ENCODE measurements at regions not wholly inside any gene's neighbourhood (a gene's known extent, or its start where the extent isn't known, plus 50 kb on each side); places are given as distances from the start of the nearest gene placed in this dataset.

GRCh38 chr3:80192936-80193335 lies 425.1 kb upstream of the ROBO1 start:
- H3K4me1 ChIP-seq (replicated peaks) = peaks cover 16% of the 10 kb centered on the region
- no peak overlapping the region for H3K4me3 ChIP-seq
- H3K36me3 ChIP-seq = no peaks in the 10 kb centered on the region
- no peak overlapping the region for H3K27ac ChIP-seq
- H3K27me3 ChIP-seq (replicated peaks) = no peaks in the 10 kb centered on the region
- H3K9me3 ChIP-seq (replicated peaks) = no peaks in the 10 kb centered on the region
- peak in 1 of 2 experiments; percentile 2 for DNase-seq (ENCODE audit: low read depth in 1 of 2, low spot score in 2 of 2)

GRCh38 chr3:80190051-80190450 lies 422.3 kb upstream of the ROBO1 start:
- no peak overlapping the region for H3K27ac ChIP-seq
- no peak overlapping the region for H3K4me3 ChIP-seq
- H3K9me3 ChIP-seq (replicated peaks) = no peaks in the 10 kb centered on the region
- no peaks in the 10 kb centered on the region for H3K36me3 ChIP-seq
- no peaks in the 10 kb centered on the region for H3K27me3 ChIP-seq (replicated peaks)
- peak; percentile 44 to 45 for DNase-seq (ENCODE audit: low read depth in 1 of 2, low spot score in 2 of 2)
- H3K4me1 ChIP-seq (replicated peaks) = peaks cover 16% of the 10 kb centered on the region

- Histone ChIP-seq H3K27ac (no peak overlapping the region), H3K4me1 (replicated peaks) (peaks cover 13% of the 10 kb centered on the region), H3K4me3 (no peak overlapping the region), H3K9me3 (replicated peaks) (no peaks in the 10 kb centered on the region), H3K27me3 (replicated peaks) (no peaks in the 10 kb centered on the region), H3K36me3 (no peaks in the 10 kb centered on the region)
- no peak for DNase-seq (ENCODE audit: low read depth in 1 of 2, low spot score in 2 of 2)
These were observed 420.2 kb upstream of the ROBO1 start for GRCh38 chr3:80187981-80188380.

- no peaks in the 10 kb centered on the region for H3K4me1 ChIP-seq (replicated peaks)
- no peak overlapping the region for H3K27ac ChIP-seq
- H3K36me3 ChIP-seq = no peaks in the 10 kb centered on the region
- DNase-seq (ENCODE audit: low read depth in 1 of 2, low spot score in 2 of 2) = no peak
- H3K4me3 ChIP-seq = no peak overlapping the region
- H3K9me3 ChIP-seq (replicated peaks) = no peaks in the 10 kb centered on the region
- no peaks in the 10 kb centered on the region for H3K27me3 ChIP-seq (replicated peaks)
These were observed 392.2 kb upstream of the ROBO1 start for GRCh38 chr3:80159990-80160506.

- DNase-seq (ENCODE audit: low read depth in 1 of 2, low spot score in 2 of 2) = no peak
- Histone ChIP-seq H3K27ac (no peak overlapping the region), H3K4me3 (no peak overlapping the region), H3K9me3 (replicated peaks) (no peaks in the 10 kb centered on the region), H3K4me1 (replicated peaks) (no peaks in the 10 kb centered on the region), H3K36me3 (no peaks in the 10 kb centered on the region), H3K27me3 (replicated peaks) (no peaks in the 10 kb centered on the region)
These were observed 390.5 kb upstream of the ROBO1 start for GRCh38 chr3:80158332-80158731.

- H3K27ac ChIP-seq = no peak overlapping the region
- no peaks in the 10 kb centered on the region for H3K36me3 ChIP-seq
- no peaks in the 10 kb centered on the region for H3K27me3 ChIP-seq (replicated peaks)
- no peak for DNase-seq (ENCODE audit: low read depth in 1 of 2, low spot score in 2 of 2)
- H3K4me1 ChIP-seq (replicated peaks) = no peaks in the 10 kb centered on the region
- no peaks in the 10 kb centered on the region for H3K9me3 ChIP-seq (replicated peaks)
- no peak overlapping the region for H3K4me3 ChIP-seq
These were observed 389.7 kb upstream of the ROBO1 start for GRCh38 chr3:80157546-80157945.

- no peak for DNase-seq (ENCODE audit: low read depth in 1 of 2, low spot score in 2 of 2)
- no peak overlapping the region for H3K27ac ChIP-seq
- H3K9me3 ChIP-seq (replicated peaks) = no peaks in the 10 kb centered on the region
- no peaks in the 10 kb centered on the region for H3K27me3 ChIP-seq (replicated peaks)
- H3K4me1 ChIP-seq (replicated peaks) = no peaks in the 10 kb centered on the region
- H3K4me3 ChIP-seq = no peak overlapping the region
- no peaks in the 10 kb centered on the region for H3K36me3 ChIP-seq
These were observed 384.9 kb upstream of the ROBO1 start for GRCh38 chr3:80152692-80153091.

GRCh38 chr3:80142714-80143113 lies 374.9 kb upstream of the ROBO1 start:
- Histone ChIP-seq H3K27ac (no peak overlapping the region), H3K36me3 (no peaks in the 10 kb centered on the region), H3K9me3 (replicated peaks) (no peaks in the 10 kb centered on the region), H3K4me3 (no peak overlapping the region), H3K27me3 (replicated peaks) (no peaks in the 10 kb centered on the region), H3K4me1 (replicated peaks) (no peaks in the 10 kb centered on the region)
- no peak for DNase-seq (ENCODE audit: low read depth in 1 of 2, low spot score in 2 of 2)

GRCh38 chr3:80141557-80141956 lies 373.8 kb upstream of the ROBO1 start:
- H3K27me3 ChIP-seq (replicated peaks) = no peaks in the 10 kb centered on the region
- no peaks in the 10 kb centered on the region for H3K36me3 ChIP-seq
- no peaks in the 10 kb centered on the region for H3K9me3 ChIP-seq (replicated peaks)
- no peak overlapping the region for H3K4me3 ChIP-seq
- no peaks in the 10 kb centered on the region for H3K4me1 ChIP-seq (replicated peaks)
- H3K27ac ChIP-seq = no peak overlapping the region
- DNase-seq (ENCODE audit: low read depth in 1 of 2, low spot score in 2 of 2) = no peak

GRCh38 chr3:80116281-80116680 lies 348.5 kb upstream of the ROBO1 start:
- Histone ChIP-seq H3K4me3 (no peak overlapping the region), H3K9me3 (replicated peaks) (no peaks in the 10 kb centered on the region), H3K27me3 (replicated peaks) (no peaks in the 10 kb centered on the region), H3K27ac (no peak overlapping the region), H3K4me1 (replicated peaks) (no peaks in the 10 kb centered on the region), H3K36me3 (no peaks in the 10 kb centered on the region)
- DNase-seq (ENCODE audit: low read depth in 1 of 2, low spot score in 2 of 2) = no peak

GRCh38 chr3:80114694-80115093 lies 346.9 kb upstream of the ROBO1 start:
- Histone ChIP-seq H3K9me3 (replicated peaks) (no peaks in the 10 kb centered on the region), H3K36me3 (no peaks in the 10 kb centered on the region), H3K27me3 (replicated peaks) (no peaks in the 10 kb centered on the region), H3K4me1 (replicated peaks) (no peaks in the 10 kb centered on the region), H3K4me3 (no peak overlapping the region), H3K27ac (no peak overlapping the region)
- DNase-seq (ENCODE audit: low read depth in 1 of 2, low spot score in 2 of 2) = no peak

GRCh38 chr3:80113331-80113730 lies 345.5 kb upstream of the ROBO1 start:
- Histone ChIP-seq H3K4me3 (no peak overlapping the region), H3K36me3 (no peaks in the 10 kb centered on the region), H3K27ac (no peak overlapping the region), H3K27me3 (replicated peaks) (no peaks in the 10 kb centered on the region), H3K4me1 (replicated peaks) (no peaks in the 10 kb centered on the region), H3K9me3 (replicated peaks) (no peaks in the 10 kb centered on the region)
- DNase-seq (ENCODE audit: low read depth in 1 of 2, low spot score in 2 of 2) = no peak

GRCh38 chr3:80099559-80100066 lies 331.8 kb upstream of the ROBO1 start:
- peaks cover 6% of the 10 kb centered on the region; the same call in 1 of the 2 replicates for H3K4me1 ChIP-seq (replicated peaks)
- no peak overlapping the region for H3K4me3 ChIP-seq
- H3K9me3 ChIP-seq (replicated peaks) = no peaks in the 10 kb centered on the region
- H3K36me3 ChIP-seq = no peaks in the 10 kb centered on the region
- no peaks in the 10 kb centered on the region for H3K27me3 ChIP-seq (replicated peaks)
- H3K27ac ChIP-seq = no peak overlapping the region
- DNase-seq (ENCODE audit: low read depth in 1 of 2, low spot score in 2 of 2) = no peak

- peak in 1 of 2 experiments; percentile 16 for DNase-seq (ENCODE audit: low read depth in 1 of 2, low spot score in 2 of 2)
- Histone ChIP-seq H3K27me3 (replicated peaks) (no peaks in the 10 kb centered on the region), H3K27ac (no peak overlapping the region), H3K4me1 (replicated peaks) (peaks cover 6% of the 10 kb centered on the region; the same call in 1 of the 2 replicates), H3K4me3 (no peak overlapping the region), H3K9me3 (replicated peaks) (no peaks in the 10 kb centered on the region), H3K36me3 (no peaks in the 10 kb centered on the region)
These were observed 329.9 kb upstream of the ROBO1 start for GRCh38 chr3:80097674-80098073.

GRCh38 chr3:80096909-80097308 lies 329.1 kb upstream of the ROBO1 start:
- Histone ChIP-seq H3K36me3 (no peaks in the 10 kb centered on the region), H3K4me3 (no peak overlapping the region), H3K27ac (no peak overlapping the region), H3K27me3 (replicated peaks) (no peaks in the 10 kb centered on the region), H3K9me3 (replicated peaks) (no peaks in the 10 kb centered on the region), H3K4me1 (replicated peaks) (peaks cover 6% of the 10 kb centered on the region; the same call in 1 of the 2 replicates)
- no peak for DNase-seq (ENCODE audit: low read depth in 1 of 2, low spot score in 2 of 2)
